ENCODE measurements at regions not wholly inside any gene's neighbourhood (a gene's known extent, or its start where the extent isn't known, plus 50 kb on each side); places are given as distances from the start of the nearest gene placed in this dataset.

DNA sequence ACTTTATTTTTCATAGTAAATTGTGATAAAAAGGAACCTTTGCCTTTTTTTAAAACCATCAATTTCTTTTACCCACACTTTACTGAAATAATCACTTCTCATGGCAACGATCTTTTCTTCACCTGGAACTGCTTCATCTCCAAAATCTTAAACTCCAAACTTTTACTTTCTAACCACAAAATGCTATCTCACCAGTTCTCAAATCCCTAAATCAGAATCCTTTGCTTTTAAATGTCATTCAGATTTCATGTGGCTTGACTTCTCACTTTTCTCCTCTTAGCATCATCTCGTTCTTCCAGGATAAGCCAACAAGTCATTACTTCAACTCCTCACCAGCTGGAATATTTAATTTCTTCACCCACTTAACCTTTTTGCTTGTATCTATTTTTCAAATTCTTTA lies 284.3 kb upstream of the RASGEF1B start:
- H3K27me3 ChIP-seq (ENCODE audit: control insufficient read depth, low read length) = no peaks in the 10 kb centered on the region
- TF ChIP-seq EZH2phosphoT487 (IDR thresholded peaks at IDR 0.05; ENCODE audit: borderline replicate concordance, low read length) = no peak
- TF ChIP-seq, protein P1, sequence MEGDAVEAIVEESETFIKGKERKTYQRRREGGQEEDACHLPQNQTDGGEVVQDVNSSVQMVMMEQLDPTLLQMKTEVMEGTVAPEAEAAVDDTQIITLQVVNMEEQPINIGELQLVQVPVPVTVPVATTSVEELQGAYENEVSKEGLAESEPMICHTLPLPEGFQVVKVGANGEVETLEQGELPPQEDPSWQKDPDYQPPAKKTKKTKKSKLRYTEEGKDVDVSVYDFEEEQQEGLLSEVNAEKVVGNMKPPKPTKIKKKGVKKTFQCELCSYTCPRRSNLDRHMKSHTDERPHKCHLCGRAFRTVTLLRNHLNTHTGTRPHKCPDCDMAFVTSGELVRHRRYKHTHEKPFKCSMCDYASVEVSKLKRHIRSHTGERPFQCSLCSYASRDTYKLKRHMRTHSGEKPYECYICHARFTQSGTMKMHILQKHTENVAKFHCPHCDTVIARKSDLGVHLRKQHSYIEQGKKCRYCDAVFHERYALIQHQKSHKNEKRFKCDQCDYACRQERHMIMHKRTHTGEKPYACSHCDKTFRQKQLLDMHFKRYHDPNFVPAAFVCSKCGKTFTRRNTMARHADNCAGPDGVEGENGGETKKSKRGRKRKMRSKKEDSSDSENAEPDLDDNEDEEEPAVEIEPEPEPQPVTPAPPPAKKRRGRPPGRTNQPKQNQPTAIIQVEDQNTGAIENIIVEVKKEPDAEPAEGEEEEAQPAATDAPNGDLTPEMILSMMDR (IDR thresholded peaks at IDR 0.05; ENCODE audit: low read depth, low read length, poor library complexity, severe bottlenecking) = no peak
- no peaks in the 10 kb centered on the region for H4K20me1 ChIP-seq (ENCODE audit: control insufficient read depth, insufficient read depth, low read depth, low read length)
- H3K4me2 ChIP-seq (ENCODE audit: low read length) = no peak overlapping the region
- no peak overlapping the region for H3K27ac ChIP-seq (ENCODE audit: low read depth, low read length)
- no peak overlapping the region for H3K4me3 ChIP-seq (ENCODE audit: low read length)
- no peaks in the 10 kb centered on the region for H3K9me2 ChIP-seq (replicated peaks; ENCODE audit: control insufficient read depth, low read length)
- no peaks in the 10 kb centered on the region for H3K79me2 ChIP-seq (ENCODE audit: control insufficient read depth, low read length)
- H3K4me1 ChIP-seq (ENCODE audit: control insufficient read depth, low read length) = peaks cover 5% of the 10 kb centered on the region
- no peaks in the 10 kb centered on the region for H3K9me3 ChIP-seq (ENCODE audit: control insufficient read depth, insufficient read depth, low read length)
- no peaks in the 10 kb centered on the region for H3F3A ChIP-seq (ENCODE audit: control insufficient read depth, insufficient read depth)
- no peaks in the 10 kb centered on the region for H3K36me3 ChIP-seq (ENCODE audit: control insufficient read depth, low read length)

DNA sequence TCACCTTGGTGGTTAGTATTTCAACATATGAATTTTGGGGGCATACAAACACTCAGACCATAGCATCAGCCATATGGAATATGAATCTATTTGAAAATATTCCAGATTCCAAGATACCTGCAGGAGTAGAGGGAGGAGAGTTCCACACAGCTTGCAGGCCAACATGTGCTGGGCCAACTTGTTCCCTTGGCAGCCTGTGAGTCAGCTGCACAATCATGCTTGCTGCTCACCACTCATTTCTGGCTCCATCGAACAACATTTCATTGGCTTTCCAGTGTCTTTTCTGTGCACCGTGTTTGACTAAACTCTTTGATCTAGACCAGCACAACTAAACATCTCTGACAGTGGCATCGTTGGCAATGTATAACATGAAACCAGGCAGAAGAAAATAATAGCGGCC lies 282.5 kb upstream of the RASGEF1B start:
- no peak for TF ChIP-seq EZH2phosphoT487 (IDR thresholded peaks at IDR 0.05; ENCODE audit: borderline replicate concordance, low read length)
- TF ChIP-seq, protein P1 (IDR thresholded peaks at IDR 0.05; ENCODE audit: low read depth, low read length, poor library complexity, severe bottlenecking) = no peak
- no peak overlapping the region for H3K27ac ChIP-seq (ENCODE audit: low read depth, low read length)
- H3K4me1 ChIP-seq (ENCODE audit: control insufficient read depth, low read length) = peaks cover 5% of the 10 kb centered on the region
- no peak overlapping the region for H3K4me2 ChIP-seq (ENCODE audit: low read length)
- no peaks in the 10 kb centered on the region for H3K36me3 ChIP-seq (ENCODE audit: control insufficient read depth, low read length)
- no peaks in the 10 kb centered on the region for H3K79me2 ChIP-seq (ENCODE audit: control insufficient read depth, low read length)
- no peaks in the 10 kb centered on the region for H3K9me2 ChIP-seq (replicated peaks; ENCODE audit: control insufficient read depth, low read length)
- no peak overlapping the region for H3K4me3 ChIP-seq (ENCODE audit: low read length)
- H3F3A ChIP-seq (ENCODE audit: control insufficient read depth, insufficient read depth) = no peaks in the 10 kb centered on the region
- no peaks in the 10 kb centered on the region for H3K27me3 ChIP-seq (ENCODE audit: control insufficient read depth, low read length)
- no peaks in the 10 kb centered on the region for H3K9me3 ChIP-seq (ENCODE audit: control insufficient read depth, insufficient read depth, low read length)
- no peaks in the 10 kb centered on the region for H4K20me1 ChIP-seq (ENCODE audit: control insufficient read depth, insufficient read depth, low read depth, low read length)

DNA sequence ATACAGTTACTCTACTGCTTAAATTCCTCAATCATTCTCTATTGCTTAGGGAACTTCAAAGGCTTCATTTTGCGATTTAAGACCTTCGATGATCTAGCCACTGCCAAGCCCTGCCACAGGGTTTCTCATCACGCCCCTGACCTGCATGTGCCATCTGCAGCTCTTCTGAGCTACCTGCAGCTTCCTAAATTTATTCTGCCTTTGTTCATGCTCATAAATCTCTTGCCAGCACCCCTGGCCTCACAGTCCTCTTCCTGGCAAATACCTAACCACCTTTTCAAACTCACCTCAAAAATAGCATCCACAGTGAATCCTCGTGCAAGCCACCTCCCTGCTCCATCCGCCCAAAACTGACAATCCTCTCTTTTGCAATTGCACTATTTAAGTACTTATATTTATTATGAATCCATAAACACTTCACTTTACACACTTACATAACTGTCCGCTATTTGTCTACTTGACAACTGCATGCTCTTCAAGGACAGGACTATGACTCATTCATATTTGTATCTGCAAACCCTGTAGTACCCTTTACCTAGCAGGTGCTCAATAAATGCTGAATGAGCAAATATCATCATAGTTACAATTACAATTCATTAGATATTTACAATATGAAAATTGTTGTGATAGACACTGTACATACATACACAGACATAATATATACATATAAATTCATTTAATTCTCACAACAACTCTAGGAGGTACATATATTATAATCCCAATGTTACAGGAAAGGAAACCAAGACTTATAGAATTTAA lies 280.0 kb upstream of the RASGEF1B start:
- no peaks in the 10 kb centered on the region for H3K9me3 ChIP-seq (ENCODE audit: control insufficient read depth, insufficient read depth, low read length)
- no peaks in the 10 kb centered on the region for H3K9me2 ChIP-seq (replicated peaks; ENCODE audit: control insufficient read depth, low read length)
- no peaks in the 10 kb centered on the region for H3K4me1 ChIP-seq (ENCODE audit: control insufficient read depth, low read length)
- TF ChIP-seq EZH2phosphoT487 (IDR thresholded peaks at IDR 0.05; ENCODE audit: borderline replicate concordance, low read length) = no peak
- TF ChIP-seq, protein P1 (IDR thresholded peaks at IDR 0.05; ENCODE audit: low read depth, low read length, poor library complexity, severe bottlenecking) = no peak
- no peaks in the 10 kb centered on the region for H4K20me1 ChIP-seq (ENCODE audit: control insufficient read depth, insufficient read depth, low read depth, low read length)
- no peak overlapping the region for H3K4me2 ChIP-seq (ENCODE audit: low read length)
- H3K36me3 ChIP-seq (ENCODE audit: control insufficient read depth, low read length) = no peaks in the 10 kb centered on the region
- no peaks in the 10 kb centered on the region for H3K27me3 ChIP-seq (ENCODE audit: control insufficient read depth, low read length)
- H3K4me3 ChIP-seq (ENCODE audit: low read length) = no peak overlapping the region
- H3K79me2 ChIP-seq (ENCODE audit: control insufficient read depth, low read length) = no peaks in the 10 kb centered on the region
- H3K27ac ChIP-seq (ENCODE audit: low read depth, low read length) = no peak overlapping the region
- no peaks in the 10 kb centered on the region for H3F3A ChIP-seq (ENCODE audit: control insufficient read depth, insufficient read depth)

Measured in DOHH2 (cell line).